GM23338 (cell line): ENCODE measurements at regions not wholly inside any gene's neighbourhood (a gene's known extent, or its start where the extent isn't known, plus 50 kb on each side); places are given as distances from the start of the nearest gene placed in this dataset.
"Not testable (repeated sequence)": the region's sequence is repeated elsewhere in the genome, so short reads cannot be mapped to it uniquely, and the experiment has no call there.

ENCODE experiments used
- ATAC-seq: fragments of 200-7000 bp; cut with Tn5 transposase; 3 replicates; pipeline ENCODE4 v1.9.1; 2020
- DNase-seq: peaks from one replicate; pipeline ENCODE4 v3.0.0-alpha.2; 2015; ENCODE audit warnings: low spot score
- H2AFZ ChIP-seq: fragments of 200-600 bp; sonication (generic); 2 replicates; pipeline ENCODE4 v1.8.0; 2016; ENCODE audit warnings: antibody characterized with exemption, mild to moderate bottlenecking, moderate library complexity
- H3F3A ChIP-seq: fragments of 200-600 bp; sonication (generic); replicated peaks from 2 replicates; pipeline ENCODE4 v1.8.0; 2017; ENCODE audit warnings: antibody characterized with exemption, mixed run types, low read depth
- H3K27ac ChIP-seq: fragments of 200-600 bp; sonication (generic); 2 replicates; pipeline ENCODE4 v1.6.1; 2016; ENCODE audit warnings: low read depth
- H3K27me3 ChIP-seq: fragments of 200-600 bp; sonication (generic); 2 replicates; pipeline ENCODE4 v1.8.0; 2016; ENCODE audit warnings: mild to moderate bottlenecking, mixed run types, moderate library complexity; ENCODE audit not compliant: insufficient read depth
- H3K36me3 ChIP-seq: fragments of 200-600 bp; sonication (generic); 2 replicates; pipeline ENCODE4 v1.8.0; 2016; ENCODE audit warnings: mild to moderate bottlenecking; ENCODE audit not compliant: insufficient read depth
- H3K4me1 ChIP-seq: fragments of 200-600 bp; sonication (generic); 2 replicates; pipeline ENCODE4 v1.8.0; 2016; ENCODE audit warnings: mild to moderate bottlenecking, moderate library complexity; ENCODE audit not compliant: insufficient read depth
- H3K4me2 ChIP-seq: fragments of 200-600 bp; sonication (generic); 2 replicates; pipeline ENCODE4 v1.7.1; 2017; ENCODE audit warnings: mixed run types
- H3K4me3 ChIP-seq: fragments of 200-600 bp; sonication (generic); 2 replicates; pipeline ENCODE4 v1.6.1; 2016; ENCODE audit warnings: mixed run types
- H3K79me2 ChIP-seq: fragments of 200-600 bp; sonication (generic); replicated peaks from 2 replicates; pipeline ENCODE4 v1.8.0; 2017; ENCODE audit warnings: mild to moderate bottlenecking; ENCODE audit not compliant: insufficient read depth
- H3K9me2 ChIP-seq: fragments of 200-600 bp; sonication (generic); 2 replicates; pipeline ENCODE4 v1.8.0; 2017; ENCODE audit not compliant: insufficient read depth
- H4K20me1 ChIP-seq: fragments of 200-600 bp; sonication (generic); replicated peaks from 2 replicates; pipeline ENCODE4 v1.8.0; 2017; ENCODE audit warnings: mild to moderate bottlenecking; ENCODE audit not compliant: insufficient read depth
- H3K27ac Mint-ChIP-seq: 2 replicates; pipeline ENCODE4 v1.8.0; 2020; ENCODE audit warnings: inconsistent platforms, mild to moderate bottlenecking, moderate library complexity, mixed read lengths
- H3K27me3 Mint-ChIP-seq: 3 replicates; pipeline ENCODE4 v1.8.0; 2022; ENCODE audit warnings: low read depth, mild to moderate bottlenecking, moderate library complexity, mixed read lengths, inconsistent platforms; ENCODE audit not compliant: insufficient read depth, poor library complexity
- H3K36me3 Mint-ChIP-seq: 3 replicates; pipeline ENCODE4 v1.8.0; 2021; ENCODE audit warnings: low read depth, mild to moderate bottlenecking, inconsistent platforms, moderate library complexity, mixed read lengths
- H3K4me1 Mint-ChIP-seq: 3 replicates; pipeline ENCODE4 v1.8.0; 2020; ENCODE audit warnings: mild to moderate bottlenecking, inconsistent platforms, mixed read lengths
- H3K4me3 Mint-ChIP-seq: 3 replicates; pipeline ENCODE4 v1.8.0; 2021; ENCODE audit warnings: moderate library complexity, mild to moderate bottlenecking, inconsistent platforms, mixed read lengths
- H3K9me3 Mint-ChIP-seq: 3 replicates; pipeline ENCODE4 v1.8.0; 2020; ENCODE audit warnings: moderate library complexity, mild to moderate bottlenecking, inconsistent platforms, mixed read lengths
- CREB1 ChIP-seq: fragments of 250-450 bp; sonication (Bioruptor Pico); IDR thresholded peaks from 2 replicates; pipeline ENCODE4 v1.5.0; 2020; ENCODE audit warnings: low read depth, mild to moderate bottlenecking, moderate library complexity
- ZNF114 ChIP-seq: fragments of 250-450 bp; sonication (Bioruptor Pico); IDR thresholded peaks from 2 replicates; pipeline ENCODE4 v1.5.0; 2020; ENCODE audit warnings: mild to moderate bottlenecking, moderate library complexity
- ZNF331 ChIP-seq: fragments of 250-450 bp; sonication (Bioruptor Pico); IDR thresholded peaks from 2 replicates; pipeline ENCODE4 v1.5.0; 2020; ENCODE audit warnings: low read depth, mild to moderate bottlenecking, moderate library complexity
- ZNF462 ChIP-seq: fragments of 250-450 bp; sonication (Bioruptor Pico); IDR thresholded peaks from 2 replicates; pipeline ENCODE4 v1.5.0; 2020; ENCODE audit warnings: mild to moderate bottlenecking, moderate library complexity

- no peaks in the 10 kb centered on the region for H3K27me3 ChIP-seq
- no peak for DNase-seq
- no peak overlapping the region for H2AFZ ChIP-seq
- no peaks in the 10 kb centered on the region for H4K20me1 ChIP-seq
- no peaks in the 10 kb centered on the region for H3K36me3 Mint-ChIP-seq
- H3K4me1 Mint-ChIP-seq, result peaks cover 38% of the 10 kb centered on the region
- no peak for ATAC-seq
- peaks cover 32% of the 10 kb centered on the region for H3K4me1 ChIP-seq
- no peaks in the 10 kb centered on the region for H3K9me3 Mint-ChIP-seq
- no peak overlapping the region for H3K27ac Mint-ChIP-seq
- no peak overlapping the region for H3K4me2 ChIP-seq
- H3K27me3 Mint-ChIP-seq, result peaks cover 4% of the 10 kb centered on the region
- H3K4me3 ChIP-seq, result no peak overlapping the region
- H3F3A ChIP-seq, result no peaks in the 10 kb centered on the region
- TF ChIP-seq ZNF331, result no peak
- no peak for TF ChIP-seq CREB1 (CRISPR knock-in tag)
- no peak for TF ChIP-seq ZNF462
- TF ChIP-seq ZNF114 (CRISPR knock-in tag), result no peak
- no peak overlapping the region for H3K27ac ChIP-seq
- no peaks in the 10 kb centered on the region for H3K79me2 ChIP-seq
- no peak overlapping the region for H3K4me3 Mint-ChIP-seq
- no peaks in the 10 kb centered on the region for H3K36me3 ChIP-seq
- H3K9me2 ChIP-seq, result no peaks in the 10 kb centered on the region
These were observed 66.2 kb upstream of the TSC22D2 start for GRCh38 chr3:150341891-150342290.

- not testable (repeated sequence) for H3K36me3 Mint-ChIP-seq
These were observed 71.7 kb upstream of the TSC22D2 start for GRCh38 chr3:150336363-150336762.

More at GRCh38 chr3:150336363-150336762, 71.7 kb upstream of the TSC22D2 start:
- H3F3A ChIP-seq, H3K4me3 ChIP-seq, H3K9me3 Mint-ChIP-seq, H3K4me2 ChIP-seq, H3K79me2 ChIP-seq, H4K20me1 ChIP-seq, ATAC-seq, H3K27ac ChIP-seq, H3K27ac Mint-ChIP-seq, DNase-seq, H3K9me2 ChIP-seq, H3K27me3 ChIP-seq, H2AFZ ChIP-seq, H3K27me3 Mint-ChIP-seq, H3K4me3 Mint-ChIP-seq, H3K36me3 ChIP-seq: not testable (repeated sequence)
- peaks cover 23% of the 10 kb centered on the region for H3K4me1 Mint-ChIP-seq
- peaks cover 23% of the 10 kb centered on the region for H3K4me1 ChIP-seq
